CD4-positive, alpha-beta T cell treated with Interleukin-4 for 4 hours (primary cell): ENCODE measurements at regions not wholly inside any gene's neighbourhood (a gene's known extent, or its start where the extent isn't known, plus 50 kb on each side); places are given as distances from the start of the nearest gene placed in this dataset.
"Not testable (repeated sequence)": the region's sequence is repeated elsewhere in the genome, so short reads cannot be mapped to it uniquely, and the experiment has no call there.

Source experiments
- DNase-seq: peaks from one replicate; pipeline ENCODE4 v3.0.0-alpha.2; 2020

- no peak for DNase-seq
These were observed 248.7 kb downstream of the ARHGAP12 start for GRCh38 chr10:31679936-31680335.

GRCh38 chr10:31678575-31679516, 249.8 kb downstream of the ARHGAP12 start:
- no peak for DNase-seq

- no peak for DNase-seq
These were observed 250.5 kb downstream of the ARHGAP12 start for GRCh38 chr10:31678139-31678536.

- DNase-seq = no peak
These were observed 251.2 kb downstream of the ARHGAP12 start for GRCh38 chr10:31677195-31678138.

- DNase-seq = no peak
These were observed 252.9 kb downstream of the ARHGAP12 start for GRCh38 chr10:31675726-31676125.

GRCh38 chr10:31669357-31669756, 259.3 kb downstream of the ARHGAP12 start:
- no peak for DNase-seq

GRCh38 chr10:31668326-31668725, 260.3 kb downstream of the ARHGAP12 start:
- DNase-seq = no peak

- not testable (repeated sequence) for DNase-seq
These were observed 262.8 kb downstream of the ARHGAP12 start for GRCh38 chr10:31665764-31666279.

GRCh38 chr10:31664803-31665202, 263.8 kb downstream of the ARHGAP12 start:
- DNase-seq = no peak

GRCh38 chr10:31664071-31664470, 264.6 kb downstream of the ARHGAP12 start:
- DNase-seq = not testable (repeated sequence)

GRCh38 chr10:31660300-31660699, 268.3 kb downstream of the ARHGAP12 start:
- DNase-seq = no peak

GRCh38 chr10:31659665-31660064, 269.0 kb downstream of the ARHGAP12 start:
- DNase-seq = no peak

- no peak for DNase-seq
These were observed 271.2 kb downstream of the ARHGAP12 start for GRCh38 chr10:31657434-31657872.

- DNase-seq = no peak
These were observed 271.7 kb downstream of the ARHGAP12 start for GRCh38 chr10:31656851-31657433.

- DNase-seq = no peak
These were observed 276.6 kb downstream of the ARHGAP12 start for GRCh38 chr10:31652038-31652437.

GRCh38 chr10:31650010-31650409, 278.6 kb downstream of the ARHGAP12 start:
- DNase-seq = no peak

GRCh38 chr10:31648966-31649365, 279.7 kb downstream of the ARHGAP12 start:
- no peak for DNase-seq

- no peak for DNase-seq
These were observed 280.8 kb downstream of the ARHGAP12 start for GRCh38 chr10:31647861-31648260.

GRCh38 chr10:31646519-31646918, 282.1 kb downstream of the ARHGAP12 start:
- DNase-seq = no peak

GRCh38 chr10:31645786-31646185, 282.8 kb downstream of the ARHGAP12 start:
- DNase-seq = no peak

GRCh38 chr10:31644931-31645633, 283.5 kb downstream of the ARHGAP12 start:
- DNase-seq = no peak

- DNase-seq = no peak
These were observed 286.4 kb downstream of the ARHGAP12 start for GRCh38 chr10:31642281-31642680.
